GM19438 (cell line): ENCODE measurements at regions not wholly inside any gene's neighbourhood (a gene's known extent, or its start where the extent isn't known, plus 50 kb on each side); places are given as distances from the start of the nearest gene placed in this dataset.
"Not testable (repeated sequence)": the region's sequence is repeated elsewhere in the genome, so short reads cannot be mapped to it uniquely, and the experiment has no call there.

ENCODE experiments used
- ATAC-seq: cut with Tn5 transposase; IDR thresholded peaks from one replicate; pipeline ENCODE4 v1.9.1; 2021; ENCODE audit warnings: low read depth; ENCODE audit not compliant: unreplicated experiment

DNA sequence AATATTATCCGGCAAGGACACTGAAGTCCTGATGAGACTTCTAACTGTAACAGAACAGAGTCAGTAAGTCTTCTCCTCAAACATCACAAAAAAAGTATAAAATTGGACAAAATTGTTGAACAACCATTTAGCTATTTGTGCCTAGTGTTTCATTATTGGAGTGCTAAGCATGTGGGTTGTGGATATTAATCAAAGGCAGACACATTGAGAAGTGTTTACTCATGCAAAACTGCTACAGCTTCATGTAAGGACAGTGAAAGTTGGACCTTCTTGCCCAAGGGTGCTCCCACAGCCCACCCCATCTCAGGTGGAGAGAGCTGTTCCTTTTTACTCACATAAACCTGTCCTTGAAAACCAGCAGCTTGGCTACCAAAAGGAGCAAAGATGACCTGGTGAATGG, 355.1 kb upstream of the DAB2 start:
- no peak for ATAC-seq

- no peak for ATAC-seq
Observed at GRCh38 chr5:39775797-39776365, 351.1 kb upstream of the DAB2 start.

- ATAC-seq, result no peak
Observed at GRCh38 chr5:39775086-39775796, 350.5 kb upstream of the DAB2 start.

DNA sequence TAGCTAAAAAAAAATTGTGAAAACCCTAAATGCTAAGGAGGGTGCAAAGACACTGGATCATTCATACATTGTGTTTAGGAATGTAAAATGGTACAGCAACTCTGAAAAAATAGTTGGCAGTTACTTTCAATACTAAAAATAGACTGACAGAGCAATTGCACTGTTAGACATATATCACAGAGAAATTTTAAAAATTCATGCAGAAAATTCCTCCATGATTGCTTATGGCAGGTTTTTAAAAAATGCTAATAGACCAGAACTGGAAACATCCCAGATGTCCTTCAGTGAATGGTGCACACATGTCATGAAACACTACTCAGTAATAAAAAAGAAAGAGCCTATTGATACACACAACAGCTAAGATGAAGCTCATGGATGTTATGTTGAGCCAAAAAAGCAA, 349.8 kb upstream of the DAB2 start:
- no peak for ATAC-seq

DNA sequence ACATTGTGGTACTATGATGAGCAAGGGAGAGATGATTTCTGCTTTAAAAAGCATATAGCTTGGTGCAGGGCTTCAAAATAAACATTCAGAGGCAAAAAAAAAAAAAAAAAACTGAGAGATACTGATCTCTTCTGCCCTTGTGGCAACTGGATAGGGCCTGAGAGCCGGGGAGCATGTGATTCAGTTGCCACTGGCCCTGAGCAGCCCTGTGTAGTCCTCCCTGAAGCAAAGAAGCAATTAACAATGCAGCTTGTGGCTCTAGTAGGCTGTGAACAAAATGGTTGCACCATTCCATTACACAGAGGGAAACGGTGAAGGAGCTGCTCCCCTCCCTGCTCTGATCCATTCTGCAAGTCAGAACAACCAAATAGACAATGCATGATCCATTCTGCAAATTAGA, 347.5 kb upstream of the DAB2 start:
- no peak for ATAC-seq

DNA sequence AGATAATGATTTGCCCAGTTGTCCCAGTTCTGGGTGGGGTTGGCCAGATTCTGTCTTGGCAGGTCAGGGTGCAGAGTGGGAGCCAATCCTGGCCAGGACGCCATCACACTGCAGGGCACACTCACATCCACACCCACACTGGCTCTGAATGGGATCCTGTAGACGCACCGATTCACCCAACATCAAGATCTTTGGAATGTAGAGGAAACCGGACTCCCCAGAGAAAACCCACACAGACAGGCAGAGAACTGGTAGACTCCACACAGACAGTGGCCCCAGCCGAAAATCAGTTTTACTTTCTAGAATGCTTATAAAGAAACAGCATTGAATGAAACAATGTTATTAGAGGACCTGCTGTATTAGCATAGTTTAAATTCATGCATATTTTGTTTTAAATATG, 343.1 kb upstream of the DAB2 start:
- ATAC-seq, result no peak

- ATAC-seq, result no peak
Observed at GRCh38 chr5:39765366-39765765, 340.6 kb upstream of the DAB2 start.

DNA sequence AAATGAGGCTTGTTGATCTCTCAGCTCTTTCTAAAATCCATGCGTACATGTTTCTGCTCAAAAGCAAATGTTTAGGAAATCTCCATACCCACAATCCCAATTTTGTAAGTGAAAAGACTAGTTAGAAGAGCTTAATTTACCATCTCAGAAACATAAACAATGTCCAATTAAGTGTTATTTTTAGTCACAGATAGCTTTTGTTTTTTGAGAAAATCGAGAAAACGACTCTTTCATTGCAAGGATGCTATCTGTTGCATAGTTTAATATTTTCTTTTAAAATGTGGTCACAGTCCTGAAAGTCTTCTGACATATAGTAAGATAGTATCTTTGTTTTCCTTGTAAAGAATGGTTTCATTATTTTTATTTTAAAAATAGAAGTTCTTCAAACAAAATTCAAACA, 338.0 kb upstream of the DAB2 start:
- ATAC-seq, result no peak

DNA sequence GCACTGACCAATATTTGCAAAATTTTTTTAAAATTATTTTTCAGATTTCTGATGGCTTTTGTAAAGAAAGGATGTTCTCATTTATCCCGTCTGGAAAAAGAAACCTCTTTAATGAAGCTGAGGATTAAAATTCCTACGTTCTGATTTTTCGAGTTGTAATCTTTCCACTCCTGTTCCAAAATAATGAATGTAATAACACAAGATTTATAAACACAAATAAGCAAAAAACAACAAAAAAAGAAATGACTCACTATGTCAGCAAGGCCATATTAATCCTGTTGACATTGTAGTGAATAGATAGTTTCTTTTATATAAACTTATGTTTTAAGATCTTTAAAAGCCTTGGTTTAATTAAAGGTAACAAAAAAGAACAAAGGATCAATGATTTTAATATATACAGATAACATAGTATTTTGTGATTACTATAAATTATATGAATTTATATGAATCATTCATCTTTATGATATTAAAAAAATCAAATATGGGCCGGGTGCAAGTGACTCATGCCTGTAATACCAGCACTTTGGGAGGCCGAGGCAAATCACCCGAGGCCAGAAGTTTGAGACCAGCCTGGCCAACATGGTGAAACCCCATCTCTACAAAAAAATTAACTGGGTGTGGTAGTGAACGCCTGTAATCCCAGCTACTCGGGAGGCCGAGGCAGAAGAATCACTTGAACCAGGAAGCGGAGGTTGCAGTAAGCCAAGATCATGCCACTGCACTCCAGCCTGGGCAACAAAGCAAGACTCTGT, 336.6 kb upstream of the DAB2 start:
- no peak for ATAC-seq

GRCh38 chr5:39760385-39761198, 335.8 kb upstream of the DAB2 start:
- no peak for ATAC-seq

DNA sequence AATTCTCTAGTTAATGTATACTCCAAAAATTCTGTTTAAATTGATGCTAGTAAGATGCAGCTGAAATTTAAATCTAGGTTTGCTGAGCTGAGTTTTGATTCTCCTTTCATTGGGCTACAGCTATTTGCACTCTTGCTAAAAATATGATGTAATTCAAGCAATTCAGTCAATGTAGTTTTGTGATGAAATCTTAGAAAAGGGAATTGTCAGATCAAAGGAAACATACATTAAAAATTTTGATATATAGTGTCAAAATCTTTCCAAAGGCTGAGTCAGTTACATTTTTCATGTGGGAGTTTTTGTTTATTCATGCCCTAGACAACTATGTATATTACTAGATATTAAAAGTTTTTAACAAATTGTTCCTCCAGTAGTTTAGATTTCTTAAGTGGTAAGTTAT, 334.9 kb upstream of the DAB2 start:
- no peak for ATAC-seq

- ATAC-seq, result no peak
Observed at GRCh38 chr5:39758426-39758825, 333.6 kb upstream of the DAB2 start.

DNA sequence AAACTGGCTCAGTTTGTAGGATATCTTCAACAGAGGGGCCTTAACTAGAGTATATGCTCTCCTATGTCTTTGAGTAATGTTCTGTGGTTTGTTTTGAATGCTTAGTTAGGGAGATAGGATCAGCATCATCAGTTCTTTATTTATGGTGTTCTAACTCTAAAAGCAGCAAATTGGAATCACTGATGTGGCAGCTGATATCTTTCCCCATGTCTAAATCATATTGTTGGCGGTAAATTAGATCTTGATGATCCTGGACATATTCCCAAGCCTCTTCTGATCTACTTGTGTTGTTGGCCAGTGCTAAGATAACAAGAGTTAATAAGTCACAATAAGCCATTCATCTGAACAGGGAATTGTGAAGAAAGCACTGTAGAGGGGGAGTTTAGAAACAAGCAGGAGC, 332.4 kb upstream of the DAB2 start:
- ATAC-seq, result no peak

DNA sequence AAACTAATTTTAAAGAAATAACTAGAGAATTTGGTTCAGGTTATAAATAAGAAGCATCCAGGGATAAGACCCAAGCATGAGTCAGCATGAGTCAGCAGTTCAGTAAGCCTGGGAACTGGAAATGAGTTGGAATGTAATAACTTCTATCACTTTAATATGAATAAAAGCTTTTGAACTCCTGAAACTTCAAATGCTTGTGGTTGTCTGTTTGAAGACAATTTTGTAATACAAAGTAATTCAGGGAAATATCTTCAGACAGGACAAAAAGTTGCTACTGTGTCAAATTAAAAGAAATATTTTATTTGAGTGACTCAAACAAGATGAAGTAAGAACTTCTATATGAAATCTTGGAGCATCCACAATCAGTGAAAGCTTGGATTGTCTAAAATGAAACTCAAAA, 331.2 kb upstream of the DAB2 start:
- no peak for ATAC-seq

- ATAC-seq, result no peak
Observed at GRCh38 chr5:39755452-39755851, 330.7 kb upstream of the DAB2 start.

- ATAC-seq, result not testable (repeated sequence)
Observed at GRCh38 chr5:39753747-39754146, 329.0 kb upstream of the DAB2 start.

- no peak for ATAC-seq
Observed at GRCh38 chr5:39750661-39751060, 325.9 kb upstream of the DAB2 start.

DNA sequence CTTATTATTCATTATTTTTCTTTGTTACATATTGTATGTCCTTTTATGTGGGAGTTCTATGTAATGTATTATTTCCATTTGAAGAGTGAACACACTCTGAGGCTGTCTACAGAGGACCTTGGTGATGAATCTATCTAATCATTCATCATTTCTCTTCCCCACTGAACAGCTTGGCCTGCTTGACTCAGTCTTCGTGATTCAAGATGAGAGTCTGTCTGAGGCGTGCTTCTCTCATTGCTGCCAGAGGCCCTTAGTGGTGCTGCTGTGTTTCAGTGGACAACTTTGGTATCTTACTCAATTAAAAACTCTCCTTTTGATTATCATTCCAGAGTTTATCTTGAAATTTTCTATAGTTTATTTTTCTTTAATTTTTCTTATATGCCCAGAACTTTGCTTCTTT, 318.1 kb upstream of the DAB2 start:
- no peak for ATAC-seq

- no peak for ATAC-seq
Observed at GRCh38 chr5:39740404-39740803, 315.6 kb upstream of the DAB2 start.

DNA sequence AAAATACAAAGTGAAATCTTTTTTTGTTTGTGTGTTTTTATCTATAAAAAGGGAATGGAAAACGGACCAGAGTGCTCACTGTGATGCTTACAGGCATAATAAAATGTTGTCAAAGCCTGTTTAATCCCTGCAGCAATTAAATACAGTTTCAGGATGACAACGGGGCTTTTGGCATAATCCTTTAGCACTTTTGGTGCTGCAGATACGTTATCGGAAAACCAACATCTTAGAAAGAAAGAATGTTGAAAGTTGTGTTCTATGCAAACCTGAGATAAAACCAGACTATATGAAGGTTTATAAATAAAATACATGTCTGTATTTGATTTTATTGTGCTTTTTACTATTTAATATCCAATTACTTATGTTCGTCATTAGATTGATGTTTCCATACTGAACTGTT, 307.4 kb upstream of the DAB2 start:
- no peak for ATAC-seq

GRCh38 chr5:39730699-39731098, 305.9 kb upstream of the DAB2 start:
- no peak for ATAC-seq
